DMS79 treated with DMSO at 0.1 percent for 48 hours (cell line): ENCODE measurements at regions not wholly inside any gene's neighbourhood (a gene's known extent, or its start where the extent isn't known, plus 50 kb on each side); places are given as distances from the start of the nearest gene placed in this dataset.
"Not testable (repeated sequence)": the region's sequence is repeated elsewhere in the genome, so short reads cannot be mapped to it uniquely, and the experiment has no call there.

Experiments
- DNase-seq: peaks from one replicate; lab custom pipeline; 2025; lab: John Stamatoyannopoulos, UW

GRCh38 chr22:27314276-27314807 is 487.2 kb downstream of the MN1 start:
- no peak for DNase-seq

GRCh38 chr22:27315833-27316232 is 485.7 kb downstream of the MN1 start:
- DNase-seq = no peak

- DNase-seq = no peak
These were observed 484.5 kb downstream of the MN1 start for GRCh38 chr22:27317096-27317495.

GRCh38 chr22:27317971-27318428 is 483.6 kb downstream of the MN1 start:
- DNase-seq = no peak

- DNase-seq = no peak
These were observed 483.0 kb downstream of the MN1 start for GRCh38 chr22:27318516-27318915.

GRCh38 chr22:27323661-27324060 is 477.9 kb downstream of the MN1 start:
- DNase-seq = no peak

GRCh38 chr22:27324908-27325307 is 476.6 kb downstream of the MN1 start:
- DNase-seq = not testable (repeated sequence)

GRCh38 chr22:27327497-27327896 is 474.1 kb downstream of the MN1 start:
- no peak for DNase-seq

- no peak for DNase-seq
These were observed 473.4 kb downstream of the MN1 start for GRCh38 chr22:27327981-27328721.

GRCh38 chr22:27329131-27329850 is 472.3 kb downstream of the MN1 start:
- no peak for DNase-seq

GRCh38 chr22:27329966-27330645 is 471.4 kb downstream of the MN1 start:
- no peak for DNase-seq

- DNase-seq = no peak
These were observed 469.9 kb downstream of the MN1 start for GRCh38 chr22:27331526-27332281.

GRCh38 chr22:27335102-27335660 is 466.4 kb downstream of the MN1 start:
- DNase-seq = no peak

- DNase-seq = no peak
These were observed 465.1 kb downstream of the MN1 start for GRCh38 chr22:27336151-27337090.

- DNase-seq = no peak
These were observed 463.9 kb downstream of the MN1 start for GRCh38 chr22:27337676-27338075.

GRCh38 chr22:27340047-27340446 is 461.5 kb downstream of the MN1 start:
- no peak for DNase-seq

GRCh38 chr22:27344546-27344945 is 457.0 kb downstream of the MN1 start:
- peak; percentile 0 for DNase-seq

- no peak for DNase-seq
These were observed 455.9 kb downstream of the MN1 start for GRCh38 chr22:27345691-27346090.

GRCh38 chr22:27347951-27348350 is 453.6 kb downstream of the MN1 start:
- DNase-seq = no peak

- DNase-seq = no peak
These were observed 452.9 kb downstream of the MN1 start for GRCh38 chr22:27348634-27349033.
